Ishikawa (cell line): ENCODE measurements at regions not wholly inside any gene's neighbourhood (a gene's known extent, or its start where the extent isn't known, plus 50 kb on each side); places are given as distances from the start of the nearest gene placed in this dataset.

Source experiments
- CEBPB ChIP-seq: IDR thresholded peaks from 2 replicates; pipeline ENCODE4 v1.6.1; 2012
- CREB1 ChIP-seq: IDR thresholded peaks from 2 replicates; pipeline ENCODE4 v1.6.1; 2012; ENCODE audit warnings: low read depth
- EP300 ChIP-seq: IDR thresholded peaks from 2 replicates; pipeline ENCODE4 v1.6.1; 2012; ENCODE audit warnings: borderline replicate concordance
- FOXM1 ChIP-seq: IDR thresholded peaks from 2 replicates; pipeline ENCODE4 v1.6.1; 2012; ENCODE audit warnings: low read depth, borderline replicate concordance
- MAX ChIP-seq: IDR thresholded peaks from 2 replicates; pipeline ENCODE4 v1.6.1; 2012
- RAD21 ChIP-seq: IDR thresholded peaks from 2 replicates; pipeline ENCODE4 v1.6.1; 2012; ENCODE audit warnings: low read depth
- REST ChIP-seq: IDR thresholded peaks from 2 replicates; pipeline ENCODE4 v1.6.1; 2012; ENCODE audit warnings: low read depth, mild to moderate bottlenecking
- TAF1 ChIP-seq: IDR thresholded peaks from 2 replicates; pipeline ENCODE4 v1.6.1; 2012; ENCODE audit warnings: low read depth, mild to moderate bottlenecking
- YY1 ChIP-seq: IDR thresholded peaks from 2 replicates; pipeline ENCODE4 v1.6.1; 2012; ENCODE audit warnings: low read depth
- ZBTB7A ChIP-seq: IDR thresholded peaks from 2 replicates; pipeline ENCODE4 v1.6.1; 2012; ENCODE audit warnings: low read depth

GRCh38 chr5:26419987-26420386 is 618.4 kb downstream of the CDH9 start:
- TF ChIP-seq REST = no peak
- no peak for TF ChIP-seq MAX
- TF ChIP-seq TAF1 = no peak
- no peak for TF ChIP-seq ZBTB7A
- no peak for TF ChIP-seq CEBPB
- no peak for TF ChIP-seq RAD21
- TF ChIP-seq YY1 = no peak
- no peak for TF ChIP-seq FOXM1
- no peak for TF ChIP-seq EP300
- TF ChIP-seq CREB1 = no peak
